NCI-H2107 (cell line): ENCODE measurements at regions not wholly inside any gene's neighbourhood (a gene's known extent, or its start where the extent isn't known, plus 50 kb on each side); places are given as distances from the start of the nearest gene placed in this dataset.

ENCODE experiments used
- DNase-seq: peaks from one replicate; lab custom pipeline; 2025; lab: John Stamatoyannopoulos, UW

DNA sequence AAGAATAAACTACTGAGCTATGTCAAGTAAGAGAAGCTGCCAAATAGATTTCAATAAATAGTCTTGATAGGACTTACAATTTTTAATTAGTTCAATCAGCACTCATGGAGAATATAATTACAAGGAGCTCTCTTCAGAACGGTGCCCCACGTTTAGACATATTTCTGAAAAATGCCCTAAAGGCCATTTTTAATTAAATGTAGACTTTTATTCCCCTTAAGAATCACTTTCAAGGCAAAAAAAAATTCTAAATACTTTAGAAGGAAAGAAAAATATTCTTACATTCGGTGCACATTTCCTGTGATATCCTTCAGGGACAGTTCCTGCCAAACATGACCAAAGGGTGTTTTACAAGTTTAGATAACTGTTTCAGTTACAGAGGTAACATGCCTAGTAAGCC, 202.5 kb upstream of the CDH7 start:
- no peak for DNase-seq

GRCh38 chr18:65547046-65547445, 203.8 kb upstream of the CDH7 start:
- DNase-seq = no peak

DNA sequence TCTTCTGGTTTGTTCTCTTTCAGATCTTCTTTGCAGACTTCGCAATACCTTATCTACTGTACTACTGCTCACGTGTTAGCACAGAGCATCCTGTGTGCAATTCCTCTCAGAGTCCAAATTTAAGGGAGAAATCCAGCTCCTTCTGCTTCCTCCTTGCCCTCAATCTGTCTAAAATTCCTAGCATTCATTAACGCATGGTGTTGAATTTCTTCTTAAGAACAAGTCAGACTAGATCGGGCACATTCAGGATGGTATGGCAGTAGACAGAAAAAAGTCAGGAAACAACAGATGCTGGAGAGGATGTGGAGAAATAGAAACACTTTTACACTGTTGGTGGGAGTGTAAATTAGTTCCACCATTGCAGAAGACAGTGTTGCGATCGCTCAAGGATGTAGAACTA, 206.1 kb upstream of the CDH7 start:
- DNase-seq = no peak

DNA sequence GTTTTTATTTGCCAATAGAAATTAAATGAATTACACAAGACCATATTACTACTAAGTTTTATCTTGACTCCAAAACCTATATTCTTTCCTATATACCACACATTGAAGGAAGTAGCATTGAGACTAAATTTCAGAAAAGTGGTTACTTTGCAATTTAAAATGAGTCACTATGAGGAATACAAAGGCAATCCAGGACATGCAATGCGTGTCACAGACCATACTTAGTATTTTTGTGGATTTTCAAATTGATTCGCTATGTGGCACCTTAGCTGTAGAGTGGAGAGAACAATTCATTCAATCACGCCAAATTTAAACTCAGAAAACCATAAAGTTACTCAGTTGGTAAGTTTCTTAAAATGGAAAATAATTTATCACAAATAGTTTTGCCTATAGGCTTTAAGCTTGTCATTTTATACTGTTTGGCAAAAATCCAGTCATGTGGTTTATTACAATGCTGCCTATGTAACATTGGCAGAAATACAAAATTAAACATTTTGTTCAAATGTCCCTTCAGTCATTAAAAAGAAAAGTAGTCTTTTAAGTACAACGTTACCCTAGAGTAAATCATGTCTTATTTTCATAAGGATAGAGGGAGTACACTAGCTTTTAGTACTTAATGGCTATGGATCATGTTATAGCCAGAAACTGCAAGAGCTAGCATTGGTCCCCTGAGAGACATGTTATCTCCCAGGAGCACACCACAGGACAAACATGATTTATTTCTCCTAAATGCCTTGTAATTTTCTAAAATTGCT, 222.8 kb upstream of the CDH7 start:
- no peak for DNase-seq

DNA sequence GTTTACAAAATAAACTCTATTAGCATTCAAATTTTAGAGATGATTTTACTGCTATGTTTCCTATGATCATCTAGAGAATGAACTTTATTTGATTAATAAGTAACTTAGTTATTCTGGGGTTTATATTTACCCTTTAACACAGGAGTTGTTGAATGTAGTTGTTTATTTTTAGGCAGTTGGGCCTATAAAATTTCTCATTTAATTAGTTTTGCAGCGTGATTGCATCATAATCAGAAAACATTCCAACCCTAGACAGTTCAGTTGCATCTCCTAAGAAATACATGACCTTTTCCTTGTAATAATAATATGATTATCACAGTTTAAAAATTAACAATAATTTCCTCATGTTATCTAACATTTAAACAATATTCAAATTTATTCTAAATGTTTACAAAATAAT, 224.7 kb upstream of the CDH7 start:
- no peak for DNase-seq

DNA sequence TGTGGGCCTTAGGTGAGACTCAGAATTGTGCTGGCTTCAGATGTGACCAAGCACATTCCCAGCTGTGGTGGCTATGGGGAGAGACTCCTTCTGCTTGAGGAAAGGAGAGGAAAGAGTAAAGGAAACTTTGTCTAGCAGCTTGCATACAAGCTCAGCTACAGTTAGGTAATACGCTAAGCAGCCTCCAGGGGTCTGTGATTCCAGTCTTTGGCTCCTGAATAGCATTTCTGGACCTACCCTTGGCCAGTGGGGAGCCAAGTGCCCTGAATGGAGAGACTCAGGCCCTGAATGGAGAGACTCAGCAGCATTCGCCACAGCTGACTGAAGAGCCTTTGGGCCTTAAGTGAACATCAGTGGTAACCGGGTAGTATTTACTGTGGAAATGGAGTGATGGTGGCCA, 227.4 kb upstream of the CDH7 start:
- DNase-seq = no peak

DNA sequence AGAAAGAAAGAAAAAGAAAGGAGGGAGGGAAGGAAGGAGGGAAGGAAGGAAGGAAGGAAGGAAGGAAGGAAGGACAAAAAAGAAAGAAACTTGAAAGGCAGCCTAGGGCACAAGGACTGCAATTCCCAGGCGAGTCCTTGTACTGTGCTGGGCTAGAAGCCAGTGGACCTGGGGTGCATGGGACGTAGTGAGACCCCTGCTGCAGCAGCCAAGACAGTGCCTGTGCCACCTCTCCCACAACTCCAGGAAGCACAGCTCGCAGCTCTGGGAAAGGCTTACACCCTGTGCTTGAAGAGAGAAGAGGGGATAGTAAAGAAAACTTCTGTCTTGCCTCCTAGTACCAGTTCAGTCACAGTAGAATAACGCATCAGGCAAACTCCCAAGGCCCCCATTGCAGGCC, 227.9 kb upstream of the CDH7 start:
- DNase-seq = no peak

DNA sequence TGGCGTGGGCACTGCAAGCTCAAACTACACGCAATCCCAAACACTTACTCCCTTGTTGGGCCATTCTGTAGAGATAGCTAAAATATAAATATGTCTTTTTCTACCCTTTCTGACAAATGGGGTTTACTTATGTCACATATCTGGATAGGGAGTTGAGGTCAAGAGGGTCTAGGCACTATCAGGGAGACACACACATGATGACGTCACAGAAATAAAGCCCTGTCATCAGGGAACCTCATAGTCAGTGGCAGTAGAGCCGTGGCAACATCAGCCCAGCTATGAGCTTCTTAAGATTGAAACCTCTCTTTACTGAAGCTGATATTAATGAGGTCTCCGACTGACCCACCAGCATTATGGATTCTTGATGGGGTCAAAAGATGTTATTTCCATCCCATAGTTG, 234.6 kb upstream of the CDH7 start:
- DNase-seq = no peak

DNA sequence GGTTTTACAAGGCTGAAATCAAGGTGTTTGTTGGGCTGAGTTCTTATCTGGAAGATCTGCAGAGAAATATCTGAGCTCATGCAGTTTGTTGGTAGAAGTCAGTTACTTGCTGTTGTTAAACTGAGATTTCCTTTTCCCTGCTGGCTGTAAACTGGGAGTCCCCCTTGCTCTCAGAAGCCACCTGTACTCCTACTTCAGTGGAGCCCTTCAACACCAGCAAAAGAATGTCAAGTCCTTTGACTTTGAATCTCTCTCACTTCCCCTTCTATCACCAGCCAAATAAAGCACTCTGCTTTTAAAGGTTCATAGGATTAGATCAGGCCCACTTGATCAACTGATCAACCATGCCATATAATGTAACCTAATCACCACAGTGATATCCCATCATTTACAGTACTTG, 252.2 kb upstream of the CDH7 start:
- no peak for DNase-seq

- DNase-seq = no peak
Observed at GRCh38 chr18:65487569-65487968, 263.2 kb upstream of the CDH7 start.

- no peak for DNase-seq
Observed at GRCh38 chr18:65477455-65477854, 273.4 kb upstream of the CDH7 start.

- no peak for DNase-seq
Observed at GRCh38 chr18:65468881-65469280, 281.9 kb upstream of the CDH7 start.

GRCh38 chr18:65464361-65464760, 286.5 kb upstream of the CDH7 start:
- no peak for DNase-seq

GRCh38 chr18:65459741-65460140, 291.1 kb upstream of the CDH7 start:
- no peak for DNase-seq

GRCh38 chr18:65458871-65459270, 291.9 kb upstream of the CDH7 start:
- no peak for DNase-seq

DNA sequence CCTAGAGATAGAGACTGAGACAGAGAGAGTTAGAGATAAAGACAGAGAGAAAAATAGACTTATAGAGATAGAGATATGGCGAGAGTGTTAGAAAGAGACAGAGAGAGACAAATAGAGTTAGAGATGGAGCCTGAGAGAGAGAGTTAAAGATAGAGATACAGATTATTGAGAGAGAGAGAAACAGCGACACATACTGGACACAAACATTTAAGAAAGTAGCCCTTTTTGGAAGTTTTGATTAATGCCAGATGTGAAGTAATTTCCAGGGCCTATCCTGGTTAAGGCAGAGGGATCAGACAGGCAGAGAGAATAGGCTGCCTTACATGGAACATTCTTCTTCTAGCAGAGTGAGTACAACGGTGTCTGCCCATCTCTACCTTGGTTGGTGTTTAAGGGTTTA, 311.6 kb upstream of the CDH7 start:
- no peak for DNase-seq

DNA sequence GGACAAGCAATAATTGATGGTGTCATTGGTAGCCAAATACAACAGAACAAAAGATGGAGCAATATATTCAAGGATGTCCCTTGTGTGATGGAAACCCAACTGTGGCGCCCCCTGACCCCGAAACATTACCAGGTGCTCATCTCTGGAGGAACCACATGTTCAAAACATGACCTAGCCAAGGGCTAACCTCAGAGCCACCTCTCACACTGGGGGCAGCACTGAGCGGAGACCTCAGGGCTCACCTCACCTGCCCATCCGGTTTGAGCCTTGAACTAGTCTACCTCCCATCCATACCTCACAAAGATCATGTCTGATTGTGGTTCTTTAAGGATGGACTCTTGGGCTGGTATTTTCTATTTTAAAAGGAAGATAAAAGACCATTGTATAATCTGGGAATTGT, 314.4 kb upstream of the CDH7 start:
- DNase-seq = no peak

DNA sequence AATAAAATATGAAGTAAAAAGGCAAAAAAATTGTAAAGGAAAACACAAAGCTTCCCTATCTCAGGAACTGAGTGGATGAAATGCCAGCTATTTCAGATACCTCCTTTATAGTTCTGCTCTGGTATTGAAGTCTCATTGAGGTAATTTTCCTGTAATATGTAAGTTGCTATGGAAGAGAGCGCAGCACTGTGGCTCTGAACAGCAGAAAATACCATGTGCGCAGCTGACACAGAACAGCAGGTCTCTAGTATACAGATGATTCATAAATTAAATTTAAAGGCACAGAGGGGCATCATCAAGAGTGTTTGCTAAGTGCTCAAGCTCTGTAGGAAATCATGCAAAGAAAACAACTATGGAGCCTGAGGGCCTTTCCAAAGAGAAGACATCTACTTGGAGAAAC, 315.3 kb upstream of the CDH7 start:
- DNase-seq = no peak

- no peak for DNase-seq
Observed at GRCh38 chr18:65429601-65430000, 321.2 kb upstream of the CDH7 start.

DNA sequence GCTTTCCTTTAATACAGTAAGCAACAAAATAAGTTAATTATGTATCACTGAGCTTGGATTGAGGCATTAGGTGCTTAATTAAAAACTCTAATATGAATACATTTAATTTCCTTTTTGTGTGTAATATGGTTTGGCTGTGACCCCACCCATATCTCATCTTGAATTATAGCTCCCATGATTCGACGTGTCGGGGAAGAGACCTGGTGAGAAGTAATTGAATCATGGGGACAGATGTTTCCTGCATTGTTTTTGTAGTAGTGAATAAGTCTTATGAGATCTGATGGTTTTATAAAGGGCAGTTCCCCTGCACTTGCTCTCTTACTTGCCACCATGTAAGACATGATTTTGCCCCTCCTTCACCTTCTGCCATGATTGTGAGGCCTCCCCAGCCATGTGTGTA, 325.4 kb upstream of the CDH7 start:
- DNase-seq = no peak

GRCh38 chr18:65423776-65424175, 327.0 kb upstream of the CDH7 start:
- DNase-seq = no peak

- no peak for DNase-seq
Observed at GRCh38 chr18:65422544-65423136, 328.2 kb upstream of the CDH7 start.

DNA sequence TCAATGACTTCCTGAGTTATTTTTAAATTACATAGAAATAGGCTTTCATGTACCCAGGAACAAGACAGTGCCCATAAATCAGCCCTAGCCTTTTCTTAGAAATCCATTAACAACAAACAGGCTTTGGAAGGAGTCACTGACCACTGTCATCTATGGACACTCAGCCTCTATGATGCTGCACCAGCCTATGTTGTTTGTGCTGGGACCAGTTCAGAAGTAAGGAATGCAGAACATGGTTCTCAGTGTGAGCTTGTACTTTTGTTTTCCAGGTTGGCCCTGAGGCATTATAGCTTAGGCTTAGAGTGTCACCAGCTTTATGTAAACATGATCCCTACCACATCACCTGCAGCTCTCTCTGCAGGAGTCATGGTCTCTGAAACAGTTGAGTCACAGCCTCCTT, 335.7 kb upstream of the CDH7 start:
- no peak for DNase-seq

- no peak for DNase-seq
Observed at GRCh38 chr18:65414501-65414900, 336.3 kb upstream of the CDH7 start.
